Naive thymus-derived CD8-positive, alpha-beta T cell (primary cell): ENCODE measurements at regions not wholly inside any gene's neighbourhood (a gene's known extent, or its start where the extent isn't known, plus 50 kb on each side); places are given as distances from the start of the nearest gene placed in this dataset.

Experiments
- ATAC-seq, 2 donors: fragments of 150-1000 bp; cut with Tn5 transposase in 1 of 2; sonication (Bioruptor Pico), chemical (Tn5 transposase) in 1 of 2; 1 replicate in 1 of 2; 2 replicates in 1 of 2; pipeline ENCODE4 v1.10.0; 2021; ENCODE audit warnings: mild to moderate bottlenecking in 2 of 2, moderate library complexity in 2 of 2
- POLR2A ChIA-PET: fragments of 350-600 bp; sonication (Branson Sonifier 250); formaldehyde crosslinking; loops from one replicate; lab custom pipeline; 2021; ENCODE audit warnings: antibody characterized with exemption; lab: Charles Lee
- DNase-seq, 10 donors: peaks; one replicate each; pipeline versions ENCODE4 v3.0.0 to v3.0.0-alpha.2; 2020 to 2022
- H3K27ac Mint-ChIP-seq, 10 donors: one replicate each; pipeline ENCODE4 v1.8.0; 2020 to 2022; ENCODE audit warnings: mild to moderate bottlenecking in 10 of 10, mixed read lengths in 10 of 10, moderate library complexity in 4 of 10, inconsistent platforms in 1 of 10
- H3K27me3 Mint-ChIP-seq, 5 donors: one replicate each; pipeline ENCODE4 v1.8.0; 2021 to 2022; ENCODE audit warnings: mixed read lengths in 5 of 5
- H3K36me3 Mint-ChIP-seq, 3 donors: one replicate each; pipeline ENCODE4 v1.8.0; 2020 to 2022; ENCODE audit warnings: mixed read lengths in 3 of 3, mild to moderate bottlenecking in 2 of 3, inconsistent platforms in 1 of 3
- H3K4me1 Mint-ChIP-seq, 4 donors: one replicate each; pipeline ENCODE4 v1.8.0; 2021 to 2022; ENCODE audit warnings: mixed read lengths in 4 of 4
- H3K4me3 Mint-ChIP-seq, 10 donors: one replicate each; pipeline ENCODE4 v1.8.0; 2020 to 2022; ENCODE audit warnings: mild to moderate bottlenecking in 10 of 10, mixed read lengths in 10 of 10, moderate library complexity in 6 of 10, inconsistent platforms in 1 of 10
- H3K9me3 Mint-ChIP-seq, 9 donors: one replicate each; pipeline ENCODE4 v1.8.0; 2020 to 2022; ENCODE audit warnings: mixed read lengths in 9 of 9, mild to moderate bottlenecking in 3 of 9, inconsistent platforms in 1 of 9, moderate library complexity in 1 of 9

DNA sequence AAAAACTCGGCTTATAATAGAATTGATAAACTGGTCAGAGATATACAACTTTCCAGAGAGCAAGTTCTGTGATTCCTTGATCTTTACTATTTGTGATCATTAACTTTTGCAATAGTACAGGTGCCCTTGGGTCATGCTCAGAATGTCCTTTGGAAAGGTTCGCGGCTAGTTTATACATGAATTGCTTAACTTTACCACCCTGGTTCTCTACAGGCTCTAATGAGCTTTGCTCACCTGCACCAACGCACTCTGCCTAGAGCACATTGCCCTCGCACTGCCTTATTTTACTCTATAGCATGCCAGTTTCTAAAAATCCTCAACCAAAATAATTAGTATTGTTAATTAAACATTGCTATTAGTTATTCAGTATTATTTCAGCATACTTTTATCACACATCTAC is 931.2 kb upstream of the KCND2 start:
- H3K27me3 Mint-ChIP-seq, result no peaks in the 10 kb centered on the region
- no peak for DNase-seq
- no peaks in the 10 kb centered on the region for H3K4me1 Mint-ChIP-seq
- H3K27ac Mint-ChIP-seq, result no peak overlapping the region
- ATAC-seq, result no peak
- POLR2A ChIA-PET, result no interaction called here
- H3K9me3 Mint-ChIP-seq, result peaks cover 0 to 36% (median 9%) of the 10 kb centered on the region in 9 donors
- H3K4me3 Mint-ChIP-seq, result no peak overlapping the region
- no peaks in the 10 kb centered on the region for H3K36me3 Mint-ChIP-seq

DNA sequence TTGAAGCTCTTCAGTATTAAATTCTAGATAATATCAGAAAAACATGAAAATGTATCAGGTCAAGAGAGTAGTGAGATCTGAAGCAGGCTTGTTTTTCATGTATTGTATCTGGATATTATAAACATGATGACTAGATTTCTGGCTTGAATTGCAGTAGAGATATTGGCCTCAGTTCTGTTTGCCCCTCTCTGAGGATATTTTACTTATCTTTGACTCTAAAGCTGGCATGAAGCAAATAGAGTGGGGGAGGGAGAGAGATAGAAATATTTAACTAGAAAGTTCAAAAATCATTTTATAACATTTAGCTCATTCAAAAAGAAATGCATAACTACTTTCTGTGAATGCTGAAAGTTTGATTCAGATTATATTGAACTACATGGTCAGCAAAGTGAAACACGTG is 929.7 kb upstream of the KCND2 start:
- Mint-ChIP-seq H3K4me1 (no peaks in the 10 kb centered on the region), H3K27ac (no peak overlapping the region), H3K36me3 (no peaks in the 10 kb centered on the region), H3K4me3 (no peak overlapping the region), H3K27me3 (no peaks in the 10 kb centered on the region), H3K9me3 (peaks cover 1 to 44% (median 9%) of the 10 kb centered on the region in 9 donors)
- no peak for DNase-seq
- no peak for ATAC-seq
- POLR2A ChIA-PET, result no interaction called here

DNA sequence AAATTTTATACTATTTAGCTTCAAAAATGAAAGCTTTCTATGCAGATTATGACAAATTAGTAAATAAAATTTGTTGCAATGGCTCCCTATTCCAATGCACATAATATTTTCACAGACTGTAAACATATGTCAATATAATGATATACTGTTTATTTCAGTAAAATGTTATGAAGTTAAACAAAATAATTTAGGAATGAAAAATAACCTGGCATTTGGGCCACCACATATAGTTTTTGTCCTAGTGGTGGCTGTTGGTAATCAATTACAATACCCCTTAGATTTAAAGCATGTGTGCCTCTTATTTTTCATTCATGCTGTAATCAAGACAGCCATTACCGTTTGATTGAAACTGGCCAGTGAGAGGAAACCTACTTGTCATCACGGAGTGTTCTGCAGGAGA is 928.5 kb upstream of the KCND2 start:
- H3K27ac Mint-ChIP-seq, result no peak overlapping the region
- H3K4me1 Mint-ChIP-seq, result no peaks in the 10 kb centered on the region
- peaks cover 3 to 37% (median 10%) of the 10 kb centered on the region in 9 donors for H3K9me3 Mint-ChIP-seq
- no peak overlapping the region for H3K4me3 Mint-ChIP-seq
- DNase-seq, result no peak
- ATAC-seq, result no peak
- H3K27me3 Mint-ChIP-seq, result no peaks in the 10 kb centered on the region
- no peaks in the 10 kb centered on the region for H3K36me3 Mint-ChIP-seq
- POLR2A ChIA-PET, result no interaction called here

DNA sequence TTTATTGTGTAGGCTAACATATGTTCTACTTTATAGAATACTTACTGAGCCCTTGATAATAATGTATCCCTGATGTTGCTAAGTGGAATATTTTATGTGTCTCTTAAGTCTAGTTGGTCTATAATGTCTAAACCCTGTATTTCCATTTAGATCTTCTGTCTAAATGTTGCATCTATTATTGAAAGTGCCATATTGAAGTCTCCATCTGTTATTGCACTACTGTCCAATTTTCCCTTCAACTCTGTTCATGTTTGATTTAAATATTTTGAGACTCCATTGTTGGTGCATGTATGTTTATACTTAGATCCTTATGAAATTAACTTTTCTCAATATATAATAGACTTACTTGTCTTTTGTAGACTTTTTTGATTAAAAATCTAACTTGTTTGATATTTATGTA is 924.5 kb upstream of the KCND2 start:
- Mint-ChIP-seq H3K36me3 (no peaks in the 10 kb centered on the region), H3K4me3 (no peak overlapping the region), H3K27me3 (no peaks in the 10 kb centered on the region), H3K9me3 (peaks cover 2 to 24% (median 9%) of the 10 kb centered on the region in 9 donors), H3K4me1 (no peaks in the 10 kb centered on the region), H3K27ac (no peak overlapping the region)
- no peak for ATAC-seq
- POLR2A ChIA-PET, result no interaction called here
- no peak for DNase-seq

DNA sequence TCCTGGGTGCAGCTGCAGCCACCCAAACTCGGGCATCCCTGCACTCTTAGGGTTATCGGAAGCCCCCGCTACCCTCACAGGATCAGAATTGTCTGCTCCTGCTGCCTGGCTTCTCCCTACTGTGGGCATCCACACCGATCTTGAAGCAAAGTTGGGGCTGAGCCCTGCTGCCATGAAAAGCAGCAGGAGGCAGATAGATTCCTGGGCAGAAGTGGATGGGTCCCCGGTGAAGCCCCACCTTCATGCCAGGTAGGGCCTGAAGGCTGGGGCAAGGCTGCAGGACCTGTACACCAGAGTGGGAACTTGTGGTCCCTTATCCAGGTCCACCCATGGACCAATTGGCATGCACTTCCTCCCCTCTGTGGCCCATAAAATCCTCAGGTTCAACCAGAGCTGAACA is 922.6 kb upstream of the KCND2 start:
- Mint-ChIP-seq H3K4me3 (no peak overlapping the region), H3K27me3 (no peaks in the 10 kb centered on the region), H3K9me3 (peaks cover 2 to 23% (median 9%) of the 10 kb centered on the region in 9 donors), H3K27ac (no peak overlapping the region), H3K4me1 (no peaks in the 10 kb centered on the region), H3K36me3 (no peaks in the 10 kb centered on the region)
- ATAC-seq (no peak), DNase-seq (no peak)
- POLR2A ChIA-PET, result no interaction called here

DNA sequence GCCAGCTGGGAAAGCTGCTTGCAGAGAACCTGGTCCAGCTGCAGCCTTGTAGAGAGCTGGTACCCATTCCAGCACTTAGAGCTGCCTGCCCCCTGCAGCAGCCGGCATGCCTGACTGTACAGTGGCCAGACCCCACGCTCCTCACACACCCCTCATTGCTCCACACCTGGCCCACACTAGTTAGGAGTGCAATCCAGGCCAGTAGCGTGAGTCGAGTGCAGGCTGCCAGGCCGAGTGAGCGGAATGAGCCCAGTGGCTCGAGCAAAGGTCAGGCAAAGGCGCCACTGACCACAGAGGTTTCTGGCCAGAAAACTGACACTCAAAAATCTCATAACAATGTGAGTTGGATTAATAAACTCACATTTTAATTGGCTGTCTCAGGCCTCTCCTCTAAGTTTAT is 921.7 kb upstream of the KCND2 start:
- H3K9me3 Mint-ChIP-seq, result peaks cover 2 to 15% (median 5%) of the 10 kb centered on the region in 9 donors
- POLR2A ChIA-PET, result no interaction called here

DNA sequence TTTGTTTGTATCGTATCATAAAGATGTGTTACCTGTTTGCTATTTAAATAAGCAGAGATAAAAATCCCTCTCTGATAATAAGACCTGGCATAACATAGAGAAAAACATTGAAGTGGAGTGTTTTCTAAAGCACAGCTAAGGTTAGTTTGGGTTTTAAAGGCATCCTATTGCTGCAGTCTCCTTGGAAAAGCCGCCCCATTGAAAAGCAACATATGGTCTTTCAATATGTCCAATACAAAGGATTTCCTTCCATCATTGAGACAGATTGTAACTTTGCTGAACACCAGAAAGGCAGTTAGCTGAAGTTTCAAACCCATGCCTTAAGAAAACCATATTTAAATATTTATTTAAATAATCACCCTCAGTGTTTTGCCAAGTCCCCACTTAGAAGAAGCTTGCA is 898.5 kb upstream of the KCND2 start:
- Mint-ChIP-seq H3K4me3 (no peak overlapping the region), H3K4me1 (no peaks in the 10 kb centered on the region), H3K36me3 (no peaks in the 10 kb centered on the region), H3K9me3 (peaks cover 0 to 18% (median 4%) of the 10 kb centered on the region in 9 donors), H3K27ac (no peak overlapping the region), H3K27me3 (no peaks in the 10 kb centered on the region)
- POLR2A ChIA-PET, result no interaction called here
- ATAC-seq (no peak), DNase-seq (no peak)

More for the DNA sequence above, 921.7 kb upstream of the KCND2 start:
- ATAC-seq (no peak), DNase-seq (peak in 1 of 10 donors; percentile 47)
- no peak overlapping the region for H3K4me3 Mint-ChIP-seq
- H3K27ac Mint-ChIP-seq, result no peak overlapping the region
- H3K27me3 Mint-ChIP-seq, result no peaks in the 10 kb centered on the region
- H3K36me3 Mint-ChIP-seq, result no peaks in the 10 kb centered on the region
- no peaks in the 10 kb centered on the region for H3K4me1 Mint-ChIP-seq

DNA sequence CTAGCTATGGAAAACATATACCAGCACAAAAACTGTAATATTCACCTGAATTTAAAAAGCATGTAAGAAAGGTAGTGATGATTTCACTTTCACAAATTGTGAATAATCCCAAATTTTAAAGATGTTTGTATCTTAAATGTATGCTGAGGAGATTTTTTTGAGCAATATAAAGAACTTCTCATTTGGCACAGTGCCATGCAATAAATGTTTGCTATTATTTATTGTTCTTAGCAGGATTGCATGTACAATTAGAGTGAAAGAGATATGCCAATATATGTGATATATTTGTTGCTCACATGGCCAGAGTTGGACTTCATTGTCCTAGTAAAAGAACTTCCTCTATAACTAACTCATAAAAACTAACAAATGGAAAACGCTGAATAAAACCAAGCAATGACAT is 895.1 kb upstream of the KCND2 start:
- Mint-ChIP-seq H3K9me3 (peaks cover 0 to 15% (median 2%) of the 10 kb centered on the region in 9 donors), H3K27me3 (no peaks in the 10 kb centered on the region), H3K36me3 (no peaks in the 10 kb centered on the region), H3K4me1 (no peaks in the 10 kb centered on the region), H3K27ac (no peak overlapping the region), H3K4me3 (no peak overlapping the region)
- POLR2A ChIA-PET, result no interaction called here
- ATAC-seq (no peak), DNase-seq (no peak)

DNA sequence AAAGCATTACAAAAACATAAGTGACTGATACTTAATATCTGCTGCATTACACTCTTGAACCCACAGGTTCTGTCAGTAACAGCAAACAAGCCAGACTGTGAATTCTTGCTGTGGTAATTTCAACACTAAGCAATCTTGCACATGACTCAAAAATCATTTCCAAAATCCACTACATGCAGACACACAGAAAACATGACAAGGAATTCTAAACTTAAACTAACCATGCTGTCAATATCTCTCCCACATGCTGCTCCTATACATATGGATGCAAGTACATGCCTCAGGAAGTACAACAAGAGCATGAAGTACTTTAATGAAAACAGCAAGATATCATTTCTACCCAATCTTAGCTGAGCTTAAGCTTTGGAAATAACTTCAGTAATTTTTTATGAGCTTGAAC is 890.2 kb upstream of the KCND2 start:
- Mint-ChIP-seq H3K9me3 (peaks cover 0 to 11% (median 2%) of the 10 kb centered on the region in 9 donors), H3K27me3 (no peaks in the 10 kb centered on the region), H3K27ac (no peak overlapping the region), H3K4me3 (no peak overlapping the region), H3K4me1 (no peaks in the 10 kb centered on the region), H3K36me3 (no peaks in the 10 kb centered on the region)
- POLR2A ChIA-PET, result no interaction called here
- DNase-seq (no peak), ATAC-seq (no peak)

DNA sequence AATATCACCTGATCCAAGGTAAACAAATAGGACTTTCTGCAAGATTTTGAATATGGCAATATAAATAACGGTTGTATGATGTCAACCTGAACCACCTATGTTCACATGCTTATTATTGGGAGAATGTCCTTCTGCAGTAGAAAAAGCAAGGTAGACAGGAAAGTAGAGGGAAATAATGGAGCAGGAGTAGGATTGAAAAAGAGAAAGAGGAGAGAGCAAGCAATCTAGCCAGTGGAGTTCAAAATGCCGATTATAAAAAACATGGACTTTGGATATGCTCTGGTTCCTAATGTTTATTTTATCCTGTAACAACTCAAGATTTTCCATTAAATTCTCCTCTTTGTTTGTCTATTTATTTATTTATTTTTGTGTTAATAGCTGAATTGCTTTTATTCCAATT is 878.0 kb upstream of the KCND2 start:
- no peak overlapping the region for H3K27ac Mint-ChIP-seq
- no peaks in the 10 kb centered on the region for H3K36me3 Mint-ChIP-seq
- no peak overlapping the region for H3K4me3 Mint-ChIP-seq
- no peaks in the 10 kb centered on the region for H3K27me3 Mint-ChIP-seq
- no peak for DNase-seq
- no peaks in the 10 kb centered on the region for H3K4me1 Mint-ChIP-seq
- peaks cover 0 to 18% (median 0%) of the 10 kb centered on the region in 9 donors for H3K9me3 Mint-ChIP-seq
- no peak for ATAC-seq
- POLR2A ChIA-PET, result no interaction called here

DNA sequence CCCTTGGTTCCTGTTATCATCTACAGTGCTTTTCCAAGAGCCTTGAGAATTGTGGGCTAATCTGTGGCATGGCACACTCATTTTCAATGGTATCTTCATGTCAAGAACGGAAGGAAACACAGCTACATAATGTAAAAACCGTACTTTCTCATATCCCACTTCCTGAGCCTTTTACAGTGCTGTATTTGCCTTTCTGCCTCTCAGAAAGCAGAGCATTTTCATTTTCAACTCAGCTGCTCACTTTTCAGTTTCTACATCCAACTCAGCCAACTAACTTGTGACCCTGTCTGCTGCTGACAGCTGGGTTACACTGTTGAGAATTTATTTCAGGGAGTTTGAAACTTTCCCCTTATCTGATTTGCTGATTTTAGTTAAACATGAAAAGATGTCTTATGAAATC is 875.8 kb upstream of the KCND2 start:
- Mint-ChIP-seq H3K4me1 (no peaks in the 10 kb centered on the region), H3K27me3 (no peaks in the 10 kb centered on the region), H3K27ac (no peak overlapping the region), H3K9me3 (peaks cover 0 to 18% (median 0%) of the 10 kb centered on the region in 9 donors), H3K4me3 (no peak overlapping the region), H3K36me3 (no peaks in the 10 kb centered on the region)
- POLR2A ChIA-PET, result no interaction called here
- ATAC-seq, result no peak
- DNase-seq, result no peak

DNA sequence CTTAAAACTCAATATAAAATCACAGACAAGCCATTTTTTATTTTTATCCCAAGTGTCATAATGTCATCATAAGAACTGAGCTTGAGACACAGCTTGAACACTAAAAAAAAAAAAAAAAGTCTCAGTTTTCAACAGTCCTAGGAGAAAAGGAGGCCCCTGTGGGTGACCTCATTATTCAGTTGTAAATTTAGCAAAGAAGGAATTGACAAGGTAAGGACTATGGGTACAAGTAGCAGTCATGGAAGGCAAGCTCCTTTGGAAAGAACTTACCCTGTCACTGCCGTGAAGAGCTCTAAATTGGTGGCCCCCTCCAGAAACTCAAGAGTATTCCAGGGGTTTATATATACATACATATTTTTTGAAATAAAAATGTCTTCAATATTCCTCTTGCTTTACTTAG is 864.4 kb upstream of the KCND2 start:
- ATAC-seq (no peak), DNase-seq (no peak)
- POLR2A ChIA-PET, result no interaction called here
- Mint-ChIP-seq H3K4me3 (no peak overlapping the region), H3K27ac (no peak overlapping the region), H3K4me1 (no peaks in the 10 kb centered on the region), H3K9me3 (peaks cover 0 to 10% (median 5%) of the 10 kb centered on the region in 9 donors), H3K36me3 (no peaks in the 10 kb centered on the region), H3K27me3 (no peaks in the 10 kb centered on the region)

DNA sequence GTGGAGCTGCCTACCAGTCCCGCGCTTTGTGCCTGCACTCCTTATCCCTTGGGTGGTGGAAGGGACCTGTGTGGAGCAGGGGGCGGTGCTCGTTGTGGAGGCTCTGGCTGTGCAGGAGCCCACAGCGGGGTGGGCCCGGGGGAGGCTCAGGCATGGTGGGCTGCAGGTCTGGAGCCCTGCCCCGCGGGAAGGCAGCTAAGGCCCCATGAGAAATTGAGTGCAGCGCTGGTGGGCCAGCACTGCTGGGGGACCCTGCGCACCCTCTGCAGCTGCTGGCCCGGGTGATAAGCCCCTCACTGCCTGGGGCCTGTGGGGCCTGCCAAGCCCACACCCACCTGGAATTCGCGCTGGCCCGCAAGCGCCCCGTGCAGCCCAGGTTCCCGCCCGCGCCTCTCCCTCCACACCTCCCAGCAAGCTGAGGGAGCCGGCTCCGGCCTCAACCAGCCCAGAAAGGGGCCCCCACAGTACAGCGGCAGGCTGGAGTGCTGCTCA is 859.6 kb upstream of the KCND2 start:
- Mint-ChIP-seq H3K27me3 (no peaks in the 10 kb centered on the region), H3K27ac (no peak overlapping the region), H3K36me3 (no peaks in the 10 kb centered on the region), H3K4me3 (no peak overlapping the region), H3K9me3 (peaks cover 3 to 20% (median 8%) of the 10 kb centered on the region in 9 donors), H3K4me1 (no peaks in the 10 kb centered on the region)
- POLR2A ChIA-PET, result no interaction called here
- no peak for ATAC-seq
- DNase-seq, result no peak

DNA sequence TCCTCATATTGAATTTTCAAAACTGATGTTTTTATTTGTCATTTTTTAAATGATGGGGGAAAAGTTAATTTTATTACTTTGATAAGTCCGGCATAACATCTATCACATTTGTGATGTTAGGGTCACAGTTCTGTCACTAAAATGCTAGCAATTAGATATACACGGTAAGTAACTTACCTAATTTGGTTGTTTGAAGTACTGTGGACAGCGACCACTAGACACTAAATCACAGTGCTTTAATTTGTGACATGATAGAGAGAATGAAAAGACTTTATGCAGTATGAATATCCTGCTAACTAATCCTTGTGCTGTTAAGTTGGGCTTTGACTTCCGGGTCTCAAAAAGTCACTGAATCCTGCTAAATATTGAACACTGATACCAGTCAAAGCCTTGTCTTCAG is 857.3 kb upstream of the KCND2 start:
- DNase-seq, result no peak
- ATAC-seq, result no peak
- no peaks in the 10 kb centered on the region for H3K27me3 Mint-ChIP-seq
- H3K4me3 Mint-ChIP-seq, result no peak overlapping the region
- POLR2A ChIA-PET, result no interaction called here
- no peak overlapping the region for H3K27ac Mint-ChIP-seq
- no peaks in the 10 kb centered on the region for H3K4me1 Mint-ChIP-seq
- H3K36me3 Mint-ChIP-seq, result no peaks in the 10 kb centered on the region
- H3K9me3 Mint-ChIP-seq, result peaks cover 3 to 17% (median 9%) of the 10 kb centered on the region in 9 donors
